Urothelium cell line (cell line): ENCODE measurements at regions not wholly inside any gene's neighbourhood (a gene's known extent, or its start where the extent isn't known, plus 50 kb on each side); places are given as distances from the start of the nearest gene placed in this dataset.
"Not testable (repeated sequence)": the region's sequence is repeated elsewhere in the genome, so short reads cannot be mapped to it uniquely, and the experiment has no call there.

ENCODE experiments used
- DNase-seq: peaks from one replicate; pipeline ENCODE4 v3.0.0; 2011; ENCODE audit warnings: low spot score, mixed read lengths
- FAIRE-seq: peaks from 2 replicates; lab custom pipeline; 2011; peaks lifted over from hg19 to GRCh38; lab: Jason Lieb, UNC

- not testable (repeated sequence) for FAIRE-seq, DNase-seq
These were observed 2986.4 kb upstream of the OR11H1 start for GRCh38 chr22:12541412-12542170.

- not testable (repeated sequence) for FAIRE-seq, DNase-seq
These were observed 2974.6 kb upstream of the OR11H1 start for GRCh38 chr22:12553366-12553765.

- DNase-seq, FAIRE-seq: not testable (repeated sequence)
These were observed 2973.3 kb upstream of the OR11H1 start for GRCh38 chr22:12554648-12555192.

GRCh38 chr22:12571500-12571899 lies 2956.5 kb upstream of the OR11H1 start:
- FAIRE-seq, DNase-seq: not testable (repeated sequence)

GRCh38 chr22:12579655-12580054 lies 2948.3 kb upstream of the OR11H1 start:
- not testable (repeated sequence) for FAIRE-seq, DNase-seq

GRCh38 chr22:12584457-12584856 lies 2943.5 kb upstream of the OR11H1 start:
- FAIRE-seq, DNase-seq: not testable (repeated sequence)

GRCh38 chr22:12584874-12585273 lies 2943.1 kb upstream of the OR11H1 start:
- not testable (repeated sequence) for FAIRE-seq, DNase-seq

- DNase-seq, FAIRE-seq: not testable (repeated sequence)
These were observed 2932.3 kb upstream of the OR11H1 start for GRCh38 chr22:12595724-12596123.

- not testable (repeated sequence) for FAIRE-seq, DNase-seq
These were observed 2930.2 kb upstream of the OR11H1 start for GRCh38 chr22:12597778-12598177.

- DNase-seq, result peak; percentile 8
- not testable (repeated sequence) for FAIRE-seq
These were observed 2926.5 kb upstream of the OR11H1 start for GRCh38 chr22:12601510-12601869.

GRCh38 chr22:12601870-12602779 lies 2925.9 kb upstream of the OR11H1 start:
- no peak for FAIRE-seq

GRCh38 chr22:12603399-12603798 lies 2924.6 kb upstream of the OR11H1 start:
- not testable (repeated sequence) for DNase-seq, FAIRE-seq

More at GRCh38 chr22:12601870-12602779, 2925.9 kb upstream of the OR11H1 start:
- DNase-seq, result peak; percentile 86

GRCh38 chr22:12603833-12604232 lies 2924.2 kb upstream of the OR11H1 start:
- not testable (repeated sequence) for DNase-seq, FAIRE-seq

- FAIRE-seq, result not testable (repeated sequence)
These were observed 2919.5 kb upstream of the OR11H1 start for GRCh38 chr22:12608454-12608853.

GRCh38 chr22:12613199-12613598 lies 2914.8 kb upstream of the OR11H1 start:
- FAIRE-seq (no peak), DNase-seq (no peak)

More at GRCh38 chr22:12608454-12608853, 2919.5 kb upstream of the OR11H1 start:
- not testable (repeated sequence) for DNase-seq

GRCh38 chr22:12613907-12614306 lies 2914.1 kb upstream of the OR11H1 start:
- not testable (repeated sequence) for FAIRE-seq, DNase-seq

- DNase-seq, FAIRE-seq: not testable (repeated sequence)
These were observed 2901.1 kb upstream of the OR11H1 start for GRCh38 chr22:12626894-12627293.

- FAIRE-seq, DNase-seq: not testable (repeated sequence)
These were observed 2898.2 kb upstream of the OR11H1 start for GRCh38 chr22:12629815-12630214.

GRCh38 chr22:12630965-12631364 lies 2897.0 kb upstream of the OR11H1 start:
- FAIRE-seq, DNase-seq: not testable (repeated sequence)

GRCh38 chr22:12637566-12638166 lies 2890.3 kb upstream of the OR11H1 start:
- FAIRE-seq, DNase-seq: not testable (repeated sequence)
